Activated T-cell treated with anti-CD3 and anti-CD28 coated beads, Interleukin-2, amount 50 U/mL, for 72 hours (primary cell): ENCODE measurements at regions not wholly inside any gene's neighbourhood (a gene's known extent, or its start where the extent isn't known, plus 50 kb on each side); places are given as distances from the start of the nearest gene placed in this dataset.
A peak's percentile ranks its signal among the peaks of the same experiment; 100 is the strongest.

ENCODE experiments used
- ATAC-seq, 2 donors: fragments of 150-1000 bp; cut with Tn5 transposase; replicated peaks in 1 of 2; 2 replicates each; pipeline ENCODE4 v1.10.0; 2021; ENCODE audit warnings: moderate library complexity in 2 of 2, mild to moderate bottlenecking in 1 of 2
- DNase-seq, 2 donors: peaks; one replicate each; pipeline ENCODE4 v3.0.0; 2021 to 2022; ENCODE audit warnings: mixed read lengths in 1 of 2
- H3K27ac Mint-ChIP-seq: one replicate; pipeline ENCODE4 v1.8.0; 2022; ENCODE audit warnings: mild to moderate bottlenecking, moderate library complexity, mixed read lengths
- H3K27me3 Mint-ChIP-seq: one replicate; pipeline ENCODE4 v1.8.0; 2022; ENCODE audit warnings: low read depth, mixed read lengths
- H3K36me3 Mint-ChIP-seq, 2 donors: one replicate each; pipeline ENCODE4 v1.8.0; 2022; ENCODE audit warnings: mixed read lengths in 2 of 2, mild to moderate bottlenecking in 1 of 2; ENCODE audit not compliant: insufficient read depth in 2 of 2
- H3K4me1 Mint-ChIP-seq: one replicate; pipeline ENCODE4 v1.8.0; 2022; ENCODE audit warnings: low read depth, mixed read lengths
- H3K4me3 Mint-ChIP-seq, 2 donors: one replicate each; pipeline ENCODE4 v1.8.0; 2022; ENCODE audit warnings: mild to moderate bottlenecking in 2 of 2, mixed read lengths in 2 of 2, moderate library complexity in 2 of 2
- H3K9me3 Mint-ChIP-seq, 2 donors: one replicate each; pipeline ENCODE4 v1.8.0; 2022; ENCODE audit warnings: mixed read lengths in 2 of 2

DNA sequence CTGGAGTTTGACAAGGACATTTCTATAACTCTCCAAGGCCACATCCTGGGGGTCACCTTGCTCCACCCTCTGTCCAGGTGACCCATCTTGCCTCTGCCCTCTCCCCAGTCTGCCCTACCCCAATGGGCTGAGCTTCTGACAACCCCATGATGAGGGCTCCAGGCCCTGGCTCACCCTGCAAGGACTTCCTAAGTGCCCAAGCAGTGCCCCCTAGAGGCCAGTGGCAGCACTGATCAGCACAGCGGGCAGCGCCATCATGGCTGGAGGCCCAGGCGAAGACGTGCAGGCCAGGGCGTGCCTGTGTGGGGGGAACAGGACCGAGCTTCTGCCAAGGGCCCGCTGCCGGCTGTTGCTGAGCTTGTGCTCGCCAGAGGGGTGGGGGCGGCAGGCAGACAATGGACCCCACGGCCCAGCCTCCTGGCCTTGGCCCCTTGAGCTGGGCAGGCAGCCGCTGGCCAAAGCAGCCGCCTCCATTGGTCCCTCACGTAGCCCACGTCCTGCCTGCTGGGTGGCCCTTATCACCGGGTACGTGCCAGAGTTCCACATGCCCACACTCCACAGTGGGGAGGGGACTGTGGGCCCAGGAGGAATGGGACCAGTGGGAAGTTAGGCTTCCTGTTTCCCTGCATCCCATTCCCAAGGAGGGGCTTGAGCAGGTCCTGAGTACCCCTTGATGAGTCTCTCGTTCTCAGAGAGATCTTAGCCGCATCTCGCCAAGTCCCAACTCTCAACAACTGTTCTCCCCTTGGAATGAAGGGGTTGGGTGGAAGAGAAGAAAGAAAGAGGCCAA lies 64.3 kb downstream of the MRPL14 start:
- no peaks in the 10 kb centered on the region for H3K36me3 Mint-ChIP-seq
- H3K9me3 Mint-ChIP-seq: no peaks in the 10 kb centered on the region
- peaks cover 18% of the 10 kb centered on the region for H3K4me1 Mint-ChIP-seq
- DNase-seq: peak; percentile 58 to 64
- no peak overlapping the region for H3K27ac Mint-ChIP-seq
- peak; percentile 34 to 43 for ATAC-seq
- peaks cover 12% of the 10 kb centered on the region for H3K27me3 Mint-ChIP-seq
- no peak overlapping the region for H3K4me3 Mint-ChIP-seq

DNA sequence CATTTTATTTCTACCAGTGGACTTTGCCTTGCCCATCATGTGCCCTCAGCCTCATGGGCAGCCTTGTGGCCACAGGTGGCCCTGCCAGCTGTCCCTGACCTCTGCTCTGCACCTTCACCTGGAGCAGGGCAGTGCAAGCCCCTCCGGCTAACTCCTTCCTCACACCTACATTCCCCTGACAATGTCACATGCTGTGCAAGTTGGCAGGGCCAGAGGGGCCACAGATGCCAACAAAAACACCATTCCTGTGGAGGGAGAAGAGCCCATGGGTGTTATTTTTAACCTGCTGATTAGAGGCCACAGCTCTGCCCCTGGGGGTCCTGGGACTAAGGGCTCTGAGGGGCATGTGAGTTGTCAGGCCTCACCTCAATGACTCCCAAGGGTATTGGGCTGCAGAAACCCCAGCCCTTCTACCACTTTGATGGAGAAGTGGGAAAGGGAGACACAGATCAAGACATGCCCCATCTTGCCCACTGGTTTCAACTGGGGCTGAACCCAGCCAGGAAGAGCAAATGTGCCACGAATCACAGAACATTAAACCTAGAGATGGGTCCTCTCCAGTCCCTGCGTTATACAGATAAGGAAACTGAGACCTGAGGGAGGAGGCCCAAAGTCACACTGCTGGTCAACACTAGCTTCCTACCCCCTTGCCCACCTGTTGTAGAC lies 65.0 kb downstream of the MRPL14 start:
- no peak for DNase-seq
- H3K27ac Mint-ChIP-seq: no peak overlapping the region

DNA sequence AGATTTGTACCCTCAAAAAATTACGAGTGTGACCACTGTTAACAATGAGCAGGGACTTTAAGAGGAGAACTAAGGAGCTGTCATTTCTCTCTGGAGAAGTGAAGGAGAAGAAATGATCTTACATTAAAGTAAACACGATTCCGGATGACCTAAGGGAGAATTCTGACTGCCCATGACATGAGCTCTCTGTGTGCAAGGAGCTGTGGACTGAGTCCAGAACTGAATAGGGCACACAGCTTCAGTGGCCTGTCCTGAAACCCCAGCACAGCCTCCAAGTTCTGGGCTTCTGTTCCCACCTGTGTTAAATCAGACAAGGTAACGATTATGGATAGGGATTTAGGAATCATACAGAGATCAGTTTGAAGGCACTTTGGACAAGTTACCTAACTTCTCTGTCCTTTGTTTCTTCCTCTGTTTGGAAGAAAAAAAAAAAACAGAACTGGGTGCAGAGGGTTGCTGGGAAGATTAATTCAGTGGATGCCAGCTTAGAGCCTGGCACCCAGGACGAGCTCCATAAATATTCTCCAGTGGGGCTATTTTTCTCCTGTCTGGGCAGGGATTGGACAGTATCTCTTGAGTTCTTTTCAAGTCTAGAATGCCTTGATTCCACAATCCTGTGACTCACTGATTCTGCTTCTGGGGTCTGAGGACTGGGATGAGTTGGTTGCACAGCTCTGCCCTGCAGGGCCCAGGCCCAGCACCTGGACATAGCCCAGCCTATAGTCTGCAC lies 65.7 kb downstream of the MRPL14 start:
- Mint-ChIP-seq H3K27ac (no peak overlapping the region), H3K27me3 (peaks cover 19% of the 10 kb centered on the region), H3K4me1 (peaks cover 18% of the 10 kb centered on the region), H3K4me3 (no peak overlapping the region), H3K9me3 (no peaks in the 10 kb centered on the region), H3K36me3 (no peaks in the 10 kb centered on the region)
- ATAC-seq (no peak), DNase-seq (no peak)

More for the DNA sequence above, 65.0 kb downstream of the MRPL14 start:
- Mint-ChIP-seq H3K36me3 (no peaks in the 10 kb centered on the region), H3K27me3 (peaks cover 19% of the 10 kb centered on the region), H3K4me1 (peaks cover 18% of the 10 kb centered on the region), H3K4me3 (no peak overlapping the region), H3K9me3 (no peaks in the 10 kb centered on the region)
- no peak for ATAC-seq

DNA sequence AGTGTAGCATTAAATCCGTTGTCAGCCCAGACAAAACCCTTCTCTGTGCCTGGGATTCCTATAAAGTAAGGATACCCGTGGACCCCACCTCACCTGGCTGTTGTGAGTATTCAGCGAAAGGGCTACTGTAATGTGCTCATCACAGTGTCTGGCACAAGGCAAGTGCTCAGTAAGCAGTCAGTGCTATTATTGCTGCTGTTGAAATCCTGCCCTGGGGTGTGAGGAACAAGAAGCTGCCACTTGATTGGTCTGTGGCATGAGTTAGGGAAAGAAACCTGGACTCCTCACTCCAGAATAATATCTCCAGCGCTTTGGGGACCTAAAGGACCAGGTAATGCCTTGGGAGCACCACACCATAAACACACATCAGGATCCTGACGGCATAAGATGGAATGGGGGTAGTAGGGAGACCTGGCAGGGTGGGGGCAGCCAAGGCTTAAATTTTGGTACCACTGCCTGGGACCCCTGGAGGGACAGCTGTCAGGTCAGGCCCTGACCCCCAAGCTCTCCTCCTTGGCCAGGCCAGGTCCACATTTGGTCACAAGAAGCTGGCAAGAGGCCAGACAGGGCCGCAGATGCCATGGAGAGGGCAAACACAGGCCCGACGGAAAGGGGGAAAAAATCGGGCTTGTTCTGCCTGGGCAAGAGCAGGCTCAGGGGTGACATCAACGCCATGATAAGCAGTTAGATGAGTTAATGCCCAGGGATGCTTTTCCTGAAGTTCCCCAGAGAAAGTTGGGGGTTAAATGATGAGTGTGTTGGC lies 66.5 kb downstream of the MRPL14 start:
- no peak for DNase-seq
- no peak for ATAC-seq
- H3K4me1 Mint-ChIP-seq: peaks cover 18% of the 10 kb centered on the region
- H3K27ac Mint-ChIP-seq: no peak overlapping the region
- no peaks in the 10 kb centered on the region for H3K36me3 Mint-ChIP-seq
- no peaks in the 10 kb centered on the region for H3K9me3 Mint-ChIP-seq
- peaks cover 19% of the 10 kb centered on the region for H3K27me3 Mint-ChIP-seq
- H3K4me3 Mint-ChIP-seq: no peak overlapping the region

DNA sequence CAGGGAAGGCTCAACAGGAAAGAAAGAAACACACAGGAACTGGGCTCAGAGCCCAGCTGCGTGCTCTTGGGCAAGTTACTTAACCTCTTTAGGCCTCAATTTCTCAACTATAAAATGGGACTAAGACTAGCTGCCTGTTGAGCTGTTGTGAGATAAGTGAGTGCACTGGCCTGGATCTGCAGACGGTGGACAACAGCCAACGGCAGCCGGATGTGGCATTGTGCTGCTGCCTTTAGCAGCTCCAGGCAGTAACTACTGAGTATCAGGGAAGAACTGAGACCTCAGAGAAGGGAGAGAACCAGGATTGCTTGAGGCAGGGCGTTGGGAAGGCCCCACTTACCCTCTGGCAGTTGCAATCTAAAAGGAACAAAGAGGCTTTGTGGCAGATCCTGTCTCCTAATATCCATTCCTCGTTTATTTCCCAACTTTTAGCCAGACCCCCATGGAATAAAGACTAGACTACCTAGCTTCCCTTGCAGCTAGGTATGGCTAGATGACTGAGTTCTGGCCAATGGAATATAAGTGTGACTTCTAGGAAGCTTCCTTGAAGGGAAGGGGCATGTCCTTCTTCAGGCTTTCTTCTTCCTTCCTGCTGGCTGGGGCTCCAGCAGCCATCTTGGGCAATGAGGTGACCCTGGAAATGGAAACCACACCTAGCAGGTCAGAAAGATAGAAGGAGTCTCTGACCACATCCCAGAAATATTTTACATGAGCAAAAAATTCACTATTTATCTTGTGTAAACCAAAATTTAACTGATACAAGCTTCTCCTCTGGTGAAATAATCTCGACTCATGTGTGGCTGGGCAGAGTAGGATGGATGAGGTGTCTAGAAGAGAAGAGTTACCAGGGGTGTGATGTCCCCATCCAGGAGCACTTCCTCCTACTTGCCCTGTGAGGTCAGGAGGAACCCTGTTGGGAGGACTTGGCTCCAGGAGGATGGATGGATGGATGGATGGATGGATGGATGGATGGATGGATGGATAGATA lies 67.6 kb downstream of the MRPL14 start:
- DNase-seq (no peak), ATAC-seq (no peak)
- no peaks in the 10 kb centered on the region for H3K36me3 Mint-ChIP-seq
- peaks cover 16% of the 10 kb centered on the region for H3K4me1 Mint-ChIP-seq
- H3K27ac Mint-ChIP-seq: no peak overlapping the region
- H3K9me3 Mint-ChIP-seq: no peaks in the 10 kb centered on the region
- H3K27me3 Mint-ChIP-seq: peaks cover 19% of the 10 kb centered on the region
- no peak overlapping the region for H3K4me3 Mint-ChIP-seq

DNA sequence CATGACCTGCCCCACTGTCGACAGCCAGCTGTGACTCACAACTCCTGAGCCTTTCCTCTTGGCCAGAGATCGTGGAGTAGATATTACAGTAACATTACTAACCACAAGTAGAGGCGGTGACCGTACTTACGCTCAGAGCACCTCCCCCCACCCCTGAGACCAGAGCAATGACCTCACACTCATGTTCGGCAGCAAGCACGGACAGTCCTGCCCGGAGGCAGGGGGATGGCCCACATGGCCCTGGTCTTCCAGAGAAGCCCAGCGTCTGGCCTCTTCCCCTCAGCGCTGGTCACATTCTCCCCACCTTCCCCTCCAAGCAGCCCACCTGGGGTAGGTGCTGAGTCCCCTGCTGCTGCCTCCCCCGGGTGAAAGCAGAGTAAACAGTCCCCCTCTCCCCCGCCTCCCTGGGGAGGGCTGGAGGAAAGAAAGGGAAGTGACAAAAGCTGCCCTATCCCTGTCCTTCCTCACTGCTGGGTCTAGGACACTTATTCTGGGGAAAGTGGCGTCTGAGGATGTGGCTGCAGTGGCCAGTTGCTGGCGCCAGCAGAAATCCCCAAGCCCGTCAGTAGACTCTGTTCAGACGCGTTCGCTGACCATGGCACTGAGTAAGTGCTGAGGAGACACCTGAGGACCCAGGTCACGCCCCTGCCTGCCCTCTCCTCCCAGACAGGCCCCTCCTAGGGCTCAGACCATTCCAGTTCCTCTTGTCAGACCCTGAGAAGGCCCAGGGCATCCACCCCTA lies 68.5 kb downstream of the MRPL14 start:
- Mint-ChIP-seq H3K27ac (no peak overlapping the region), H3K4me3 (no peak overlapping the region), H3K4me1 (peaks cover 11% of the 10 kb centered on the region), H3K36me3 (no peaks in the 10 kb centered on the region), H3K9me3 (no peaks in the 10 kb centered on the region), H3K27me3 (peaks cover 19% of the 10 kb centered on the region)
- DNase-seq (peak in 1 of 2 donors; percentile 46), ATAC-seq (peak; percentile 84 to 86)

DNA sequence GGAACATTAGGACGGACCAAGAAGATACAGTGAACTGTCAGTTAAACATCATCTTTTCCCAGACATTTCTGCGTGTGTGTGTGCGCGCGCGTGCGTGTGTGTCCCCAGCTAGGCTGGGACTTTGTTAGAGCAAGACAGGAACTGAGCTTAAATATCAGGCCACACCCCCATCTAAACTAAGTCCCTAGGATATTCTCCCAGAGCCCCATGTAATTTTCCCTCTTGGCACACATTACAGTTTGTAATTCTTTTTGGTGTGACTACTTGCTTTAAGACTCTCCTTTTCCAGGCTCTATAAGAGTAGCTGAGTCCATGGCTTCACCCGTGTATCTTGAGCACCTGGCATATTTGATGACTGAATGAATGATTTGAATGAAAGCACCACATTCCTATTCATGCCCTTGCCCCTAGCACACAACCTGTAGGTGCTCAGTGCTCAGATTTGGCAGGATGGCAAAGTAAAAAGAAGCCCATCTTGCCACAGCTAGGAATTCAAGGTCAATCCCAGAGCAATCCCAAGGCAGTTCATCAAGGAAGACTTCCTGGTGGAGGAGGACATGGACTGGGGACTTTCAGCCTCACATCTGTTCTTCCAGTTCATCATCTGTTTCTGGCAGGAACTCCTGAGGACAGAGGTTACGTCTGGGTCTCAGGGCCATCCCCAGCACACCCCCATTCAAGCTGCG lies 69.2 kb downstream of the MRPL14 start:
- no peaks in the 10 kb centered on the region for H3K9me3 Mint-ChIP-seq
- no peak for ATAC-seq
- peaks cover 19% of the 10 kb centered on the region for H3K27me3 Mint-ChIP-seq
- H3K27ac Mint-ChIP-seq: no peak overlapping the region
- H3K4me3 Mint-ChIP-seq: no peak overlapping the region
- no peak for DNase-seq
- peaks cover 11% of the 10 kb centered on the region for H3K4me1 Mint-ChIP-seq
- H3K36me3 Mint-ChIP-seq: no peaks in the 10 kb centered on the region

DNA sequence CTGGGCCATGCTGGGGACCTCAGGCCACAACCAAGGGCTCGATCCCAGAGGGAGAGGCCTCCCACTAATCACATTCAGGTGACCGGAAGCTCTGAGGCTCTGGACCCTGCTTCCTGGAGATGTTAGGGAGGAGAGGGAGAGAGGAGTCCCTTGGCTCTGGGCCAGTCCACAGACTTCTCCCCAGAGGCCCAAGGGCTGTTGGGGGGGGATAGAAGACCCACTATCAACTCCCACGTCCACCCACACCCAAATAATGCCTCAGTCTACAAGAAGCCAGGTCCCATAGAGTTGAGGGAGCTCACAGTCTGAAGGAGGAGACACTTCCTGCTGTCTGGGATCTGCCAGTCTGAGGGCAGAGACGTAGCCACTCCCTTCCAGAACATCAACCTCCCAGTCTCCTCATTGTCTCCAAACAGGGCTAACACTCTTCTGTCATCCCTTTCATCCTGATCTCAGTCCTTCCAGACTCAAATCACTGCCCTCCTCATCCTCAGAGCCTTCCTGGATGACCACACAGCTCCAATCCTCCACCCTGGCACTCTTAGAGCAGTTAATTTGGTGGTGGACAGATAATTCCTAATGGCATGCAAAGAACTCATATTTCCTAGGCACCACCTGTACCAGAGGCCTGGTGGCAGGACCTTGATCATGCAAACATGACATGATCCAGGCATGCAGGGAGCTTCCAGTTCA lies 69.9 kb downstream of the MRPL14 start:
- peaks cover 11% of the 10 kb centered on the region for H3K4me1 Mint-ChIP-seq
- H3K27me3 Mint-ChIP-seq: peaks cover 19% of the 10 kb centered on the region
- H3K4me3 Mint-ChIP-seq: no peak overlapping the region
- DNase-seq: no peak
- no peak for ATAC-seq
- no peaks in the 10 kb centered on the region for H3K36me3 Mint-ChIP-seq
- no peaks in the 10 kb centered on the region for H3K9me3 Mint-ChIP-seq
- no peak overlapping the region for H3K27ac Mint-ChIP-seq

DNA sequence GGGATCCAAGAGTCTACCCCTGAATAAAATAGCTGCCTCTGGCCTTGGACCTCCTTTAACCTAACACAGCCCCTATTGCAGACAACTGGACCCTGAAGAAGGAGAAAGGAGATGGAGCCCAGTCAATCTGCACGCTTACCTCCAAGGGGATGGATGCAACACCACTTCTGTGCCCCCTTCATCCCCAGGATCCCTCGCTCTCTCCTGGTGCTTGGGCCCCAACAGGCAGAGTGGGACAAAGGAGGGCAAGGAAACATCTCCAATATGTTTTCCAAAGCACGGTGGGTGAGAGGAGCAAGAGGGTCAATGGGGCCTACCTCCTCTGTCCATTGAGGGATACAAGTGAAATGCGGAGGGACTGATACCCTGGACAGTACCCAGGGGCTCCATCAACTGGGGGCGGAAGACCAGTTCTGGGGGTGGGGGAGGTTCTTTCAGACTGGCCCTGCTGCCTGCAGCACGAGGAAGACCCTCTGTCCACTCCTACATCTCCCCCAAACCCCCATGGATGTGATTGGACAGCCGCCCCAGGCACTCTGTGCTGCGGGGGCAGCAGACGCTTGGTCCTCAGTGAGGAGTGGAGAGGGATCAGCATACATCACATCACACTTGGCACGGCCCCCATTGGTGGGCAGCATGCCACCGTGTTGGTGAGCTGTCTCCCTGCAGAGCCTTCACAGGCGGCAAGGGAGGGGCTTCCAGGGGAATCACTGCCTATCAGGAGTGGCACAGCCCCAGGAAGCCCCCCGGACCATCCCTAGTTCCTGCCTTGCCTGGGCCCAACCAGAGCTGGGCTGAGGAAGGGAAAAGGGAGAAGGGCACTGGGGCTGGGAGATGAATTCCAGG lies 70.6 kb downstream of the MRPL14 start:
- Mint-ChIP-seq H3K9me3 (no peaks in the 10 kb centered on the region), H3K4me1 (peaks cover 11% of the 10 kb centered on the region), H3K4me3 (no peak overlapping the region), H3K36me3 (no peaks in the 10 kb centered on the region), H3K27me3 (peaks cover 19% of the 10 kb centered on the region), H3K27ac (no peak overlapping the region)
- DNase-seq (no peak), ATAC-seq (no peak)
